Body of pancreas (tissue), 4 donors: ENCODE measurements at regions not wholly inside any gene's neighbourhood (a gene's known extent, or its start where the extent isn't known, plus 50 kb on each side); places are given as distances from the start of the nearest gene placed in this dataset.

ENCODE experiments used
- ATAC-seq: fragments of 150-250 bp; one replicate; pipeline ENCODE4 v1.9.1; 2016
- DNase-seq, 4 donors: peaks; one replicate each; pipeline ENCODE4 v3.0.0-alpha.2; 2019
- H3K27ac ChIP-seq, 4 donors: fragments of 200-600 bp; sonication (generic); 1 replicate in 3 of 4; 2 replicates in 1 of 4; pipeline versions ENCODE4 v1.5.1 to v1.6.1; 2016 to 2019; ENCODE audit warnings: mild to moderate bottlenecking in 1 of 4, mixed read lengths in 1 of 4, moderate library complexity in 1 of 4
- H3K27me3 ChIP-seq, 2 donors: fragments of 200-600 bp; sonication (generic); one replicate each; pipeline ENCODE4 v1.6.0; 2016; ENCODE audit warnings: mild to moderate bottlenecking in 1 of 2
- H3K36me3 ChIP-seq, 2 donors: fragments of 200-600 bp; sonication (generic); replicated peaks in 1 of 2; 2 replicates each; pipeline ENCODE4 v1.5.1; 2016; ENCODE audit warnings: low read depth in 2 of 2; ENCODE audit not compliant: insufficient read depth in 1 of 2
- H3K4me1 ChIP-seq: fragments of 200-600 bp; sonication (generic); one replicate; pipeline ENCODE4 v1.6.0; 2016
- H3K4me3 ChIP-seq, 2 donors: fragments of 200-600 bp; sonication (generic); 1 replicate in 1 of 2; 2 replicates in 1 of 2; pipeline ENCODE4 v1.5.1; 2016 to 2019
- H3K9me3 ChIP-seq, 3 donors: fragments of 200-600 bp; sonication (generic); 1 replicate in 2 of 3; 2 replicates in 1 of 3; pipeline ENCODE4 v1.5.1; 2016
- POLR2A ChIP-seq, 3 donors: fragments of 450-650 bp; IDR thresholded peaks; one replicate each; pipeline ENCODE4 v1.6.1; 2016; ENCODE audit warnings: antibody characterized with exemption in 3 of 3, mild to moderate bottlenecking in 2 of 3
- WGBS, 2 donors: methylation state at CpG; one replicate each; pipeline ENCODE4 v1.1.5; 2017; 5-methylcytosine and 5-hydroxymethylcytosine counted together
- intact Hi-C: fragments of 100-400 bp; cut with DNase I; formaldehyde crosslinking; loops from one replicate; pipeline ENCODE4 v1.15.1; 2023
- TF ChIP-seq, protein P1 (sequence below), 7 experiments: fragments of 450-650 bp in 4 of 7; fragments of 200-600 bp in 3 of 7; sonication (generic) in 3 of 7; IDR thresholded peaks; one replicate each; pipeline ENCODE4 v1.5.1; 2016 to 2019; ENCODE audit warnings: antibody characterized with exemption in 7 of 7

GRCh38 chr2:176812246-176812775 is 400.3 kb upstream of the HNRNPA3 start:
- H3K9me3 ChIP-seq, result no peaks in the 10 kb centered on the region
- no peak overlapping the region for H3K4me3 ChIP-seq
- no peaks in the 10 kb centered on the region for H3K4me1 ChIP-seq
- intact Hi-C loops, result loop anchor here (10.0 kb wide), 1 partner anchor 688 kb away; the partner anchor contains the start of genes HOXD8 and HOXD9
- no peak overlapping the region for H3K27ac ChIP-seq
- TF ChIP-seq, protein P1, sequence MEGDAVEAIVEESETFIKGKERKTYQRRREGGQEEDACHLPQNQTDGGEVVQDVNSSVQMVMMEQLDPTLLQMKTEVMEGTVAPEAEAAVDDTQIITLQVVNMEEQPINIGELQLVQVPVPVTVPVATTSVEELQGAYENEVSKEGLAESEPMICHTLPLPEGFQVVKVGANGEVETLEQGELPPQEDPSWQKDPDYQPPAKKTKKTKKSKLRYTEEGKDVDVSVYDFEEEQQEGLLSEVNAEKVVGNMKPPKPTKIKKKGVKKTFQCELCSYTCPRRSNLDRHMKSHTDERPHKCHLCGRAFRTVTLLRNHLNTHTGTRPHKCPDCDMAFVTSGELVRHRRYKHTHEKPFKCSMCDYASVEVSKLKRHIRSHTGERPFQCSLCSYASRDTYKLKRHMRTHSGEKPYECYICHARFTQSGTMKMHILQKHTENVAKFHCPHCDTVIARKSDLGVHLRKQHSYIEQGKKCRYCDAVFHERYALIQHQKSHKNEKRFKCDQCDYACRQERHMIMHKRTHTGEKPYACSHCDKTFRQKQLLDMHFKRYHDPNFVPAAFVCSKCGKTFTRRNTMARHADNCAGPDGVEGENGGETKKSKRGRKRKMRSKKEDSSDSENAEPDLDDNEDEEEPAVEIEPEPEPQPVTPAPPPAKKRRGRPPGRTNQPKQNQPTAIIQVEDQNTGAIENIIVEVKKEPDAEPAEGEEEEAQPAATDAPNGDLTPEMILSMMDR (IDR thresholded peaks at IDR 0.05), result no peak
- no peak for TF ChIP-seq POLR2A (IDR thresholded peaks at IDR 0.05)
- H3K36me3 ChIP-seq, result no peaks in the 10 kb centered on the region
- H3K27me3 ChIP-seq, result no peaks in the 10 kb centered on the region
- DNase-seq, result no peak
- ATAC-seq, result no peak
- 18 to 28% methylated on average over 5 of the region's 5 CpGs for WGBS, 2 donors

DNA sequence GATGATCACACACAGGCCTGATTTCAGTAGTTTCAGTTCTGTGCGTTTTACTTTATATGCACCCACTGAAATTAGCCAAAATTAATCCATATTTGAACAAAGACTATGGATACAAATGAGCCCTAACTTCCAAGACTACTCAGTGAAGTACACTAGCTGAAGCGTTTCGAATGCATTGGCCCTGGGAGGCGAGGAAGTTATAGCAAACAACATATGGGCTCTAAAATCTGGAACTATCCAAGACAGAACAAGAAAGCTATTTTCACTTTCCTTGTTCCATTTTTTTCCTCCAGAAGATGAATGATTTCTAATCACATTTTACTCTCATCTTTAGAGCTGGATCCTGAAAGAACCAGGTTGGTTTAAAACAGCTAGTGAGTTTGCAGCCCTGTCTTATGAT is 399.4 kb upstream of the HNRNPA3 start:
- intact Hi-C loops, result loop anchor here (10.0 kb wide), 1 partner anchor 688 kb away; the partner anchor contains the start of genes HOXD8 and HOXD9
- 91% methylated on average over 4 of the region's 4 CpGs for WGBS, 2 donors
- TF ChIP-seq, protein P1 (IDR thresholded peaks at IDR 0.05), result no peak
- TF ChIP-seq POLR2A (IDR thresholded peaks at IDR 0.05), result no peak

GRCh38 chr2:176813621-176814049 is 399.0 kb upstream of the HNRNPA3 start:
- DNase-seq (no peak), ATAC-seq (no peak)
- no peaks in the 10 kb centered on the region for H3K27me3 ChIP-seq
- WGBS, 2 donors, result 53 to 63% methylated on average over 2 of the region's 2 CpGs
- no peaks in the 10 kb centered on the region for H3K9me3 ChIP-seq
- intact Hi-C loops, result loop anchor here (10.0 kb wide), 1 partner anchor 689 kb away; the partner anchor contains the start of genes HOXD8 and HOXD9
- H3K27ac ChIP-seq, result no peak overlapping the region
- TF ChIP-seq, protein P1 (IDR thresholded peaks at IDR 0.05), result no peak
- TF ChIP-seq POLR2A (IDR thresholded peaks at IDR 0.05), result no peak
- H3K36me3 ChIP-seq, result no peaks in the 10 kb centered on the region
- H3K4me1 ChIP-seq, result no peaks in the 10 kb centered on the region
- no peak overlapping the region for H3K4me3 ChIP-seq

More for the DNA sequence above, 399.4 kb upstream of the HNRNPA3 start:
- Histone ChIP-seq H3K4me3 (no peak overlapping the region), H3K27me3 (no peaks in the 10 kb centered on the region), H3K9me3 (no peaks in the 10 kb centered on the region), H3K4me1 (no peaks in the 10 kb centered on the region), H3K36me3 (no peaks in the 10 kb centered on the region), H3K27ac (no peak overlapping the region)
- DNase-seq, result no peak
- no peak for ATAC-seq

DNA sequence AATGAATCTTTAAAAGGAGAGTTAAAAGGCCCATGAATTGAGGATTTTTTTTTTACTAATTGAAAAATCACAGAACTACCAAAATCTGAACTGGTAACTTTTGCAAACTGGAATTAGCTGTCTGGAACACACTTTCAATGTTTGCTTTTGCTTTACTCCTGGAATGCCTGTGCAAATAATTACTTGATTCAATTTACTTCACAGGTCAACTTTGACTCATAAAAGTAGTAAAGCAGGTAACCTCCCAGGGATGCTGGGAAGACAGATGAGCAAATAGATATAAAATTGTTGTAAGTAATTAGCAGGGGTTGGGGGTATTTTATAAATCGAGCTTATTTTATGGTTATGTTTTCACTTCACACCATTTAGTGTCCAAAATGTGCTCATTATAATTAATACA is 398.3 kb upstream of the HNRNPA3 start:
- intact Hi-C loops, result loop anchor here (10.0 kb wide), 1 partner anchor 689 kb away; the partner anchor contains the start of genes HOXD8 and HOXD9
- peak; percentile 33 for ATAC-seq
- 2 to 6% methylated on average over 1 of the region's 1 CpG for WGBS, 2 donors

More for the DNA sequence above, 398.3 kb upstream of the HNRNPA3 start:
- no peak overlapping the region for H3K4me3 ChIP-seq
- H3K27me3 ChIP-seq, result no peaks in the 10 kb centered on the region
- H3K4me1 ChIP-seq, result no peaks in the 10 kb centered on the region
- no peak overlapping the region for H3K27ac ChIP-seq
- no peak for TF ChIP-seq POLR2A (IDR thresholded peaks at IDR 0.05)
- TF ChIP-seq, protein P1 (IDR thresholded peaks at IDR 0.05), result no peak
- no peaks in the 10 kb centered on the region for H3K36me3 ChIP-seq
- no peaks in the 10 kb centered on the region for H3K9me3 ChIP-seq
- DNase-seq, result no peak
